Neutrophil (primary cell): ENCODE measurements at regions not wholly inside any gene's neighbourhood (a gene's known extent, or its start where the extent isn't known, plus 50 kb on each side); places are given as distances from the start of the nearest gene placed in this dataset.

Source experiments
- H3K27ac ChIP-seq: fragments of 200-600 bp; sonication (generic); 2 replicates; pipeline ENCODE4 v1.5.1; 2016; ENCODE audit warnings: mild to moderate bottlenecking, moderate library complexity
- H3K27me3 ChIP-seq: fragments of 200-600 bp; sonication (generic); 2 replicates; pipeline ENCODE4 v1.6.0; 2016; ENCODE audit warnings: mild to moderate bottlenecking
- H3K36me3 ChIP-seq: fragments of 200-600 bp; sonication (generic); 2 replicates; pipeline ENCODE4 v1.5.1; 2017
- H3K4me1 ChIP-seq, 2 experiments: fragments of 200-600 bp in 1 of 2; sonication (generic) in 1 of 2; 1 replicate in 1 of 2; 2 replicates in 1 of 2; pipeline versions ENCODE4 v1.5.1 to v1.6.1; 2013 to 2016; ENCODE audit warnings: low read depth in 1 of 2, low read length in 1 of 2, mild to moderate bottlenecking in 1 of 2, moderate library complexity in 1 of 2; ENCODE audit not compliant: control insufficient read depth in 1 of 2, insufficient read depth in 1 of 2
- H3K4me3 ChIP-seq, 2 experiments: fragments of 200-600 bp in 1 of 2; sonication (generic) in 1 of 2; 1 replicate in 1 of 2; 2 replicates in 1 of 2; pipeline ENCODE4 v1.5.1; 2013 to 2016; ENCODE audit warnings: low read depth in 1 of 2, low read length in 1 of 2, mild to moderate bottlenecking in 1 of 2, moderate library complexity in 1 of 2
- H3K9me3 ChIP-seq: fragments of 200-600 bp; sonication (generic); 2 replicates; pipeline ENCODE4 v1.5.1; 2016
- TF ChIP-seq, protein P1 (sequence below): fragments of 200-600 bp; sonication (generic); IDR thresholded peaks from 2 replicates; pipeline ENCODE4 v1.5.1; 2016; ENCODE audit warnings: antibody characterized with exemption

DNA sequence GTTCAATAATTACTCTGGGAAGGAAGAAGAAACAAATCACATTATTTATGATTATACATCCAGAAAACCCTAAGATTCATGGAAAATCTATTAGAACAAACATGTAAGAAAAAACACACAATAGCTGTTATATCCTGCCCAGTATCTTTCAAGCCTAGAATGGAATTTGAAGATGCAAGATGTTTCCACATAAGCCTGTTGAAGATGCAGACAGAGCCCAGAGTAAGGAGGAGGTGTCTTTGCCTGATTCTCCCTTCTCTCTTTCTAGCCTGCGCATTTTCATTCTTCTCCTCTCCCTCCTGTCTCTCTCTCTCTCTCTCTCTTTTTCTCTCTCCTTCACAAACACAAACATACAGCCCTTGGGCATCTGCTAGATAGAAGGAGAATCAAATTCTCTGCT lies 170.1 kb upstream of the INHBA start:
- TF ChIP-seq, protein P1, sequence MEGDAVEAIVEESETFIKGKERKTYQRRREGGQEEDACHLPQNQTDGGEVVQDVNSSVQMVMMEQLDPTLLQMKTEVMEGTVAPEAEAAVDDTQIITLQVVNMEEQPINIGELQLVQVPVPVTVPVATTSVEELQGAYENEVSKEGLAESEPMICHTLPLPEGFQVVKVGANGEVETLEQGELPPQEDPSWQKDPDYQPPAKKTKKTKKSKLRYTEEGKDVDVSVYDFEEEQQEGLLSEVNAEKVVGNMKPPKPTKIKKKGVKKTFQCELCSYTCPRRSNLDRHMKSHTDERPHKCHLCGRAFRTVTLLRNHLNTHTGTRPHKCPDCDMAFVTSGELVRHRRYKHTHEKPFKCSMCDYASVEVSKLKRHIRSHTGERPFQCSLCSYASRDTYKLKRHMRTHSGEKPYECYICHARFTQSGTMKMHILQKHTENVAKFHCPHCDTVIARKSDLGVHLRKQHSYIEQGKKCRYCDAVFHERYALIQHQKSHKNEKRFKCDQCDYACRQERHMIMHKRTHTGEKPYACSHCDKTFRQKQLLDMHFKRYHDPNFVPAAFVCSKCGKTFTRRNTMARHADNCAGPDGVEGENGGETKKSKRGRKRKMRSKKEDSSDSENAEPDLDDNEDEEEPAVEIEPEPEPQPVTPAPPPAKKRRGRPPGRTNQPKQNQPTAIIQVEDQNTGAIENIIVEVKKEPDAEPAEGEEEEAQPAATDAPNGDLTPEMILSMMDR: no peak
- H3K4me3 ChIP-seq: no peak overlapping the region
- H3K36me3 ChIP-seq: no peaks in the 10 kb centered on the region
- peaks cover 13 to 19% of the 10 kb centered on the region in 2 experiments for H3K4me1 ChIP-seq
- H3K27ac ChIP-seq: no peak overlapping the region
- H3K27me3 ChIP-seq: no peaks in the 10 kb centered on the region
- no peaks in the 10 kb centered on the region for H3K9me3 ChIP-seq

DNA sequence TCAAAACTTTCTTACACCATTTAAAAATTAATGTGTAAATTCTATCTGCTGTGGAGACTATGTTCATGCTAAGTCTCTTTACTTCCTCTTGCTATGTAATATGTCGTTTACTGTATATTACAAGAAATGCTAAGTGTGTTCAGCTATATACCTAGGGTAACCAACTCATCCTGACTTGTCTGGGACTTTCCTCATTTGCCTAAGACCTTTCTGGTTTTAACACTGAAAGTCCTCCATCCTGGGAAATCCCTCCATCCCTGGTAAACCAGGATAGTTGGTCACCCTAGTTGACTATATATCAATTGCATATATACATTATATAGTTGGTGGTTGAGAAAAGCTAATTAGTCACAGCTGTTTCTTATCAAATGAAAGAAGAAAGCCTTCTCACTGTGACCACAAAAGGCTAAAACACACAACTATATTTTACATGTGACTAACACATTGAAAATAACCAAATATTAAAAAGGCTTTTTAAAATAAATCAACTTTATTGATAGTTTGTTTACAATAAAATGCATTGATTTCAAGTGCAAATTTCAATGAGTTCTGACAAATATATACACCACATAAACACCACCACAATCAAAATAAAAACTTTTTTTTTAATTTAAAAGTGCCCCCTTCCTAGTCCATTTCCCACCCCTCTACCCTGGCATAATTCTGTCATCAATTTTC lies 167.7 kb upstream of the INHBA start:
- Histone ChIP-seq H3K36me3 (no peaks in the 10 kb centered on the region), H3K27ac (peak overlapping the region; percentile 84), H3K4me3 (peak overlapping the region; percentile 8 to 11), H3K9me3 (peaks cover 2% of the 10 kb centered on the region), H3K27me3 (no peaks in the 10 kb centered on the region), H3K4me1 (peaks cover 13 to 19% of the 10 kb centered on the region in 2 experiments)
- TF ChIP-seq, protein P1: no peak

GRCh38 chr7:41869997-41870396 lies 167.1 kb upstream of the INHBA start:
- H3K36me3 ChIP-seq: no peaks in the 10 kb centered on the region
- TF ChIP-seq, protein P1: no peak
- peaks cover 13 to 19% of the 10 kb centered on the region in 2 experiments for H3K4me1 ChIP-seq
- peak overlapping the region; percentile 8 to 11 for H3K4me3 ChIP-seq
- H3K9me3 ChIP-seq: peaks cover 8% of the 10 kb centered on the region
- no peaks in the 10 kb centered on the region for H3K27me3 ChIP-seq
- H3K27ac ChIP-seq: peak overlapping the region; percentile 84

- TF ChIP-seq, protein P1: no peak
- H3K36me3 ChIP-seq: no peaks in the 10 kb centered on the region
- peak overlapping the region; percentile 84 for H3K27ac ChIP-seq
These were observed 166.7 kb upstream of the INHBA start for GRCh38 chr7:41869596-41869995.

GRCh38 chr7:41869091-41869490 lies 166.2 kb upstream of the INHBA start:
- no peaks in the 10 kb centered on the region for H3K36me3 ChIP-seq
- TF ChIP-seq, protein P1: no peak
- H3K4me1 ChIP-seq: peaks cover 13 to 19% of the 10 kb centered on the region in 2 experiments
- H3K27me3 ChIP-seq: no peaks in the 10 kb centered on the region
- no peak overlapping the region for H3K4me3 ChIP-seq
- peak overlapping the region; percentile 84 for H3K27ac ChIP-seq
- peaks cover 11% of the 10 kb centered on the region for H3K9me3 ChIP-seq

More at GRCh38 chr7:41869596-41869995, 166.7 kb upstream of the INHBA start:
- no peaks in the 10 kb centered on the region for H3K27me3 ChIP-seq
- peaks cover 13 to 19% of the 10 kb centered on the region in 2 experiments for H3K4me1 ChIP-seq
- H3K9me3 ChIP-seq: peaks cover 11% of the 10 kb centered on the region
- H3K4me3 ChIP-seq: peak overlapping the region in 1 of 2 experiments; percentile 11
